HCT116 (cell line): ENCODE measurements at regions not wholly inside any gene's neighbourhood (a gene's known extent, or its start where the extent isn't known, plus 50 kb on each side); places are given as distances from the start of the nearest gene placed in this dataset.

Experiments used
- ATAC-seq: fragments of 200-7000 bp; cut with Tn5 transposase; 2 replicates; pipeline ENCODE4 v1.9.1; 2020; ENCODE audit warnings: mild to moderate bottlenecking, moderate library complexity
- BruUV-seq: library from RNA; stranded (reverse); fragments of 400-500 nt; replicated peaks from 2 replicates; lab custom pipeline; 2021; lab: Mats Ljungman, UMichigan
- CTCF ChIA-PET: fragments of 300-600 bp; sonication (Branson Sonifier 250); formaldehyde crosslinking; loops from one replicate; lab custom pipeline; 2021; ENCODE audit warnings: antibody characterized with exemption; lab: Charles Lee
- POLR2A ChIA-PET: fragments of 300-600, 350-600 bp; sonication (Branson Sonifier 250); formaldehyde crosslinking; loops from one replicate; lab custom pipeline; 2021; ENCODE audit warnings: antibody characterized with exemption; lab: Charles Lee
- RAD21 ChIA-PET, 2 experiments: fragments of 300-600 bp; sonication (Branson Sonifier 250); formaldehyde crosslinking; loops; one replicate each; lab custom pipeline; 2023; ENCODE audit warnings: low total read pairs in 2 of 2; ENCODE audit not compliant: uncharacterized antibody in 2 of 2, unreplicated experiment in 2 of 2, low non-redundant PET in 1 of 2; lab: Charles Lee
- DNase-seq: peaks from one replicate; pipeline ENCODE4 v3.0.0-alpha.2; 2010; ENCODE audit warnings: low read depth, low spot score
- H2AFZ ChIP-seq: fragments of 200-600 bp; shearing (Covaris generic), sonication (generic); 2 replicates; pipeline ENCODE4 v1.6.1; 2017; ENCODE audit warnings: low read depth, mixed run types, mixed read lengths, antibody characterized with exemption, low read length; ENCODE audit not compliant: poor library complexity, severe bottlenecking
- H3K27ac ChIP-seq: 2 replicates; pipeline ENCODE4 v1.5.1; 2012; ENCODE audit warnings: low read depth, low read length
- H3K27me3 ChIP-seq: fragments of 200-600 bp; sonication (generic); 2 replicates; pipeline ENCODE4 v1.6.1; 2016; ENCODE audit warnings: mixed run types, low read length, mixed read lengths; ENCODE audit not compliant: insufficient read depth
- H3K36me3 ChIP-seq, 2 experiments: fragments of 200-500 bp in 1 of 2; fragments of 200-600 bp in 1 of 2; sonication (Bioruptor generic) in 1 of 2; sonication (generic) in 1 of 2; 2 replicates each; pipeline versions ENCODE4 v1.5.1 to v1.6.1; 2014 to 2016; ENCODE audit warnings: low read length in 2 of 2, inconsistent platforms in 1 of 2, mixed read lengths in 1 of 2, mixed run types in 1 of 2; ENCODE audit not compliant: insufficient read depth in 2 of 2, control insufficient read depth in 1 of 2
- H3K4me1 ChIP-seq, 2 experiments: fragments of 200-600 bp in 1 of 2; sonication (generic) in 1 of 2; 2 replicates each; pipeline versions ENCODE4 v1.5.1 to v1.6.1; 2012 to 2017; ENCODE audit warnings: low read length in 2 of 2, inconsistent platforms in 1 of 2, mild to moderate bottlenecking in 1 of 2, mixed read lengths in 1 of 2, mixed run types in 1 of 2, moderate library complexity in 1 of 2; ENCODE audit not compliant: insufficient read depth in 2 of 2, control insufficient read depth in 1 of 2
- H3K4me2 ChIP-seq: fragments of 200-600 bp; sonication (generic); 2 replicates; pipeline ENCODE4 v1.6.1; 2017; ENCODE audit warnings: mixed run types, low read length, mixed read lengths
- H3K4me3 ChIP-seq, 2 experiments: fragments of 200-600 bp in 1 of 2; sonication (generic) in 1 of 2; replicated peaks in 1 of 2; 2 replicates each; pipeline ENCODE4 v1.5.1; 2011 to 2016; ENCODE audit warnings: low read length in 2 of 2, control low read depth in 1 of 2, low read depth in 1 of 2, mild to moderate bottlenecking in 1 of 2, mixed read lengths in 1 of 2, mixed run types in 1 of 2
- H3K79me2 ChIP-seq: fragments of 200-600 bp; sonication (generic); 2 replicates; pipeline ENCODE4 v1.6.1; 2017; ENCODE audit warnings: mild to moderate bottlenecking, mixed run types, low read length, moderate library complexity, mixed read lengths; ENCODE audit not compliant: insufficient read depth
- H3K9ac ChIP-seq: fragments of 200-600 bp; sonication (generic); 2 replicates; pipeline ENCODE4 v1.6.1; 2016; ENCODE audit warnings: low read length, mixed read lengths
- H3K9me2 ChIP-seq: fragments of 200-600 bp; sonication (generic), shearing (Covaris generic); 2 replicates; pipeline ENCODE4 v1.6.1; 2017; ENCODE audit warnings: mixed run types, mild to moderate bottlenecking, moderate library complexity; ENCODE audit not compliant: insufficient read depth
- H3K9me3 ChIP-seq, 2 experiments: fragments of 200-500 bp in 1 of 2; fragments of 200-600 bp in 1 of 2; sonication (Bioruptor generic) in 1 of 2; sonication (generic) in 1 of 2; 2 replicates each; pipeline ENCODE4 v1.6.1; 2014 to 2017; ENCODE audit warnings: low read length in 2 of 2, mixed read lengths in 2 of 2, inconsistent platforms in 1 of 2, low read depth in 1 of 2, mild to moderate bottlenecking in 1 of 2, mixed run types in 1 of 2, moderate library complexity in 1 of 2; ENCODE audit not compliant: control insufficient read depth in 1 of 2, insufficient read depth in 1 of 2
- H4K20me1 ChIP-seq: fragments of 200-600 bp; sonication (generic), shearing (Covaris generic); 2 replicates; pipeline ENCODE4 v1.6.1; 2017; ENCODE audit warnings: mixed run types, mild to moderate bottlenecking, moderate library complexity; ENCODE audit not compliant: insufficient read depth
- CBX3 ChIP-seq: IDR thresholded peaks from 2 replicates; pipeline ENCODE4 v1.6.1; 2012; ENCODE audit warnings: low read depth
- CEBPB ChIP-seq: IDR thresholded peaks from 2 replicates; pipeline ENCODE4 v1.6.1; 2012; ENCODE audit warnings: low read depth
- EGR1 ChIP-seq: IDR thresholded peaks from 2 replicates; pipeline ENCODE4 v1.6.1; 2012; ENCODE audit warnings: low read depth
- ELF1 ChIP-seq: IDR thresholded peaks from 2 replicates; pipeline ENCODE4 v1.6.1; 2012; ENCODE audit warnings: low read depth, borderline replicate concordance
- FOSL1 ChIP-seq: IDR thresholded peaks from 2 replicates; pipeline ENCODE4 v1.6.1; 2012; ENCODE audit warnings: low read depth
- JUND ChIP-seq: IDR thresholded peaks from 2 replicates; pipeline ENCODE4 v1.6.1; 2012
- POLR2A ChIP-seq: IDR thresholded peaks from 2 replicates; pipeline ENCODE4 v1.7.0; 2011; ENCODE audit warnings: borderline replicate concordance; ENCODE audit not compliant: insufficient read depth, insufficient read length; ENCODE audit errors: extremely low read depth
- SIN3A ChIP-seq: IDR thresholded peaks from 2 replicates; pipeline ENCODE4 v1.6.1; 2012; ENCODE audit warnings: low read depth
- SP1 ChIP-seq: IDR thresholded peaks from 2 replicates; pipeline ENCODE4 v1.6.1; 2012; ENCODE audit warnings: low read depth
- SRF ChIP-seq: IDR thresholded peaks from 2 replicates; pipeline ENCODE4 v1.6.1; 2012; ENCODE audit warnings: low read depth
- YY1 ChIP-seq: IDR thresholded peaks from 2 replicates; pipeline ENCODE4 v1.6.1; 2011; ENCODE audit warnings: low read length, low read depth, moderate library complexity, mild to moderate bottlenecking; ENCODE audit not compliant: insufficient replicate concordance; ENCODE audit errors: extremely low read depth
- ZBTB33 ChIP-seq: IDR thresholded peaks from 2 replicates; pipeline ENCODE4 v1.6.1; 2011; ENCODE audit warnings: mild to moderate bottlenecking, low read length, moderate library complexity; ENCODE audit not compliant: insufficient replicate concordance; ENCODE audit errors: extremely low read depth
- ZFX ChIP-seq: fragments of 450-650 bp; IDR thresholded peaks from 2 replicates; pipeline ENCODE4 v1.6.1; 2017
- ZNF274 ChIP-seq: fragments of 200-500 bp; sonication (Bioruptor generic); IDR thresholded peaks from 2 replicates; pipeline ENCODE4 v1.6.1; 2014; ENCODE audit warnings: mild to moderate bottlenecking, low read depth, low read length, inconsistent platforms
- intact Hi-C: fragments of 100-400 bp; cut with micrococcal nuclease; formaldehyde crosslinking; loops from 2 replicates; pipeline ENCODE4 v1.10.0; 2022
- TF ChIP-seq, protein P1 (sequence below): IDR thresholded peaks from 2 replicates; pipeline ENCODE4 v1.6.1; 2012
- TF ChIP-seq, protein P2 (sequence below): IDR thresholded peaks from 2 replicates; pipeline ENCODE4 v1.6.1; 2012

DNA sequence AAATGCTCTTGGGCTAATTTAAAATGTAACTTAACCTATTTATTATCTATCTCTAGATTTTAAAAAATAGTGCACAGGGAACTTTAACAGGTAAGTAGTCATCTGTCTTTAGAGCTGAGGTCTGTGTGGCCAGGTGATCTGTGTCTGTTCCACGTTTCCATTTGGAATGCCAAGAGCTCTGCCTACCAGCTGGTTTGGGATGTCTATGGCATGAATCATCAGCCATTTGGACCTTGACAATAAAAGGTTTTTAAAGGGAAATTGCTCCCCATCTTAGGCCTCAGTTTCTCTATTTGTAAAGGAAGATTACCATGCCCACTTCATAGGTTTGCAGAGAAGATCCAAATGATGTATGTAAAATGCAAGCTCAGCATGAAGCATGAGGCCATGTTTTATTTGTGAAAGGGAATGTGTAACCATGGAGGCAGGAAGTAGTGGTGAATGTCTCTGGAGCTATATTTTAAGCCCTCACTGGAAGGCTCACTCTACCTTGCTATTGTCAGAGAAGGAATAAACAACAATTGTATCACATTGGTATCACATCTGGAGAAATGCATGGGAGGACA is 548.1 kb upstream of the LMCD1 start:
- no TSS peak for BruUV-seq
- POLR2A ChIA-PET, result no interaction called here
- no peaks in the 10 kb centered on the region for H3K27me3 ChIP-seq
- H2AFZ ChIP-seq, result peak overlapping the region; percentile 4
- H3K4me3 ChIP-seq, result no peak overlapping the region
- no peak overlapping the region for H3K9ac ChIP-seq
- H3K79me2 ChIP-seq, result no peaks in the 10 kb centered on the region
- ATAC-seq (peak; percentile 53; the same call in 1 of the 2 replicates), DNase-seq (no peak)
- no peaks in the 10 kb centered on the region for H3K9me3 ChIP-seq
- no peak overlapping the region for H3K27ac ChIP-seq
- intact Hi-C loops, result no loop called here
- H3K4me2 ChIP-seq, result peak overlapping the region; percentile 17; the same call in 1 of the 2 replicates
- no peaks in the 10 kb centered on the region for H3K9me2 ChIP-seq
- H3K4me1 ChIP-seq, result peaks cover 3 to 11% of the 10 kb centered on the region in 2 experiments; a peak in 3 of 4 replicates
- no peaks in the 10 kb centered on the region for H4K20me1 ChIP-seq
- RAD21 ChIA-PET, result no interaction called here
- CTCF ChIA-PET, result no interaction called here
- TF ChIP-seq ZFX (no peak), ZBTB33 (no peak), JUND (peak; percentile 56), YY1 (no peak), CBX3 (peak; percentile 23; the same call in 1 of the 2 replicates), EGR1 (no peak), SIN3A (no peak), POLR2A (no peak), ZNF274 (no peak), SRF (no peak), CEBPB (no peak), SP1 (peak; percentile 17; the same call in 1 of the 2 replicates), ELF1 (no peak), FOSL1 (peak; percentile 47)
- TF ChIP-seq, protein P1, sequence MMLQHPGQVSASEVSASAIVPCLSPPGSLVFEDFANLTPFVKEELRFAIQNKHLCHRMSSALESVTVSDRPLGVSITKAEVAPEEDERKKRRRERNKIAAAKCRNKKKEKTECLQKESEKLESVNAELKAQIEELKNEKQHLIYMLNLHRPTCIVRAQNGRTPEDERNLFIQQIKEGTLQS, result no peak
- TF ChIP-seq, protein P2, sequence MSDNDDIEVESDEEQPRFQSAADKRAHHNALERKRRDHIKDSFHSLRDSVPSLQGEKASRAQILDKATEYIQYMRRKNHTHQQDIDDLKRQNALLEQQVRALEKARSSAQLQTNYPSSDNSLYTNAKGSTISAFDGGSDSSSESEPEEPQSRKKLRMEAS, result no peak
- H3K36me3 ChIP-seq, result no peaks in the 10 kb centered on the region
